Stimulated activated naive CD8-positive, alpha-beta T cell treated with anti-CD3 and anti-CD28 coated beads, Interleukin-15, amount 100 ng/mL, for 72 hours (primary cell): ENCODE measurements at regions not wholly inside any gene's neighbourhood (a gene's known extent, or its start where the extent isn't known, plus 50 kb on each side); places are given as distances from the start of the nearest gene placed in this dataset.
A peak's percentile ranks its signal among the peaks of the same experiment; 100 is the strongest.
"Not testable (repeated sequence)": the region's sequence is repeated elsewhere in the genome, so short reads cannot be mapped to it uniquely, and the experiment has no call there.

Experiments
- ATAC-seq: fragments of 150-1000 bp; cut with Tn5 transposase; 2 replicates; pipeline ENCODE4 v1.10.0; 2021; ENCODE audit warnings: mild to moderate bottlenecking, moderate library complexity
- DNase-seq, 2 donors: peaks; one replicate each; pipeline ENCODE4 v3.0.0; 2021 to 2022
- H3K27ac Mint-ChIP-seq, 2 donors: one replicate each; pipeline ENCODE4 v1.8.0; 2022; ENCODE audit warnings: mild to moderate bottlenecking in 2 of 2, mixed read lengths in 2 of 2, moderate library complexity in 2 of 2
- H3K27me3 Mint-ChIP-seq: one replicate; pipeline ENCODE4 v1.8.0; 2022; ENCODE audit warnings: mixed read lengths
- H3K4me1 Mint-ChIP-seq: one replicate; pipeline ENCODE4 v1.8.0; 2022; ENCODE audit warnings: mild to moderate bottlenecking, mixed read lengths
- H3K4me3 Mint-ChIP-seq, 2 donors: one replicate each; pipeline ENCODE4 v1.8.0; 2022; ENCODE audit warnings: mild to moderate bottlenecking in 2 of 2, mixed read lengths in 2 of 2, moderate library complexity in 1 of 2
- H3K9me3 Mint-ChIP-seq, 2 donors: one replicate each; pipeline ENCODE4 v1.8.0; 2022; ENCODE audit warnings: mixed read lengths in 2 of 2

- Mint-ChIP-seq H3K4me3 (no peak overlapping the region), H3K27ac (no peak overlapping the region)
- no peak for DNase-seq
Observed at GRCh38 chr2:194686569-194686968, 970.5 kb upstream of the SLC39A10 start.

DNA sequence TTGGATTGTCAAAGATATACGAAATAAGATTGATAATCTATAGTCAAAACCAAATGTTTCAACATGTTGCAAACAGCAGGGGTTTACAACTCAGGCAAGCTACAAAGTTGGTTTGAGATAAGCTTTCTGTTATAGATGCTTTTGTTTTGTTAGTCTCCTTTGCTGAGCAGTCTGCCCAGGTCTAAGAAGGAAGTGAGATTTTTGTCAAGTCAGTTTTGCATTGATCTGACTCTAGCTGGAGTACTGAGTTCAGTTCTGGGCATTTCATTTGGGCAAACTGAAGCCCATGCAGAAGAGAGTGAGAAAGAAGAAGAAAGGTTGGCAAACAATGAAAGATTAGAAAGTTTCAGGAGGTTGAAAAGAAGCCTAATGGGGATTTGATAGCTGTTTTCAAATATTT lies 983.0 kb upstream of the SLC39A10 start:
- ATAC-seq (no peak), DNase-seq (no peak)
- Mint-ChIP-seq H3K4me1 (no peaks in the 10 kb centered on the region), H3K4me3 (no peak overlapping the region), H3K9me3 (no peaks in the 10 kb centered on the region), H3K27me3 (no peaks in the 10 kb centered on the region), H3K27ac (no peak overlapping the region)

More at GRCh38 chr2:194686569-194686968, 970.5 kb upstream of the SLC39A10 start:
- no peaks in the 10 kb centered on the region for H3K9me3 Mint-ChIP-seq
- H3K4me1 Mint-ChIP-seq: no peaks in the 10 kb centered on the region
- no peak for ATAC-seq
- no peaks in the 10 kb centered on the region for H3K27me3 Mint-ChIP-seq

GRCh38 chr2:194672994-194673393 lies 984.0 kb upstream of the SLC39A10 start:
- ATAC-seq: no peak
- H3K4me3 Mint-ChIP-seq: no peak overlapping the region
- no peaks in the 10 kb centered on the region for H3K4me1 Mint-ChIP-seq
- no peaks in the 10 kb centered on the region for H3K9me3 Mint-ChIP-seq
- no peak overlapping the region for H3K27ac Mint-ChIP-seq
- no peak for DNase-seq
- H3K27me3 Mint-ChIP-seq: no peaks in the 10 kb centered on the region

DNA sequence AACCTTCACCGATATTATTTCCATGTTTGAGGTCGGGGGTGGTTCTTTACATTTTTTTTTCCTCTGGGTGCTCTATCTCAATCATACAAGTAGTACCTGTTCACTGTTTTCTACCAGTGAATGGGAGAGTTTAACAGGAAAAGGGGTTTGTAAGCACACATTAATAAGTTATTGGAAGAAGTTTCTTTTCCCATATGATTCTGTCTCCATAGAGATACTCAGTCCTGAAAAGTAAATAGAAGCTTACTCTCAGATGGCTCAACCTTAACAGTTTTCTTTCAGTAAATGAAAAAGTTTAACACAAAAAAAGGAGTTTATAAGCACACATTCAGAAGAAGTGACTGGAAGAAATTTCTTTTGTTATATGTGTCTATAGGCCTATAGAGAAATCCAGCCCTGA lies 995.6 kb upstream of the SLC39A10 start:
- Mint-ChIP-seq H3K27ac (no peak overlapping the region), H3K4me3 (no peak overlapping the region), H3K27me3 (no peaks in the 10 kb centered on the region), H3K4me1 (no peaks in the 10 kb centered on the region), H3K9me3 (no peaks in the 10 kb centered on the region)
- ATAC-seq (no peak), DNase-seq (no peak)

GRCh38 chr2:194639057-194639456 lies 1018.0 kb upstream of the SLC39A10 start:
- not testable (repeated sequence) for H3K4me3 Mint-ChIP-seq, ATAC-seq, H3K4me1 Mint-ChIP-seq, DNase-seq, H3K27me3 Mint-ChIP-seq, H3K27ac Mint-ChIP-seq
- H3K9me3 Mint-ChIP-seq: peaks cover 0 to 11% of the 10 kb centered on the region in 2 donors

- no peaks in the 10 kb centered on the region for H3K9me3 Mint-ChIP-seq
- DNase-seq: no peak
- H3K27me3 Mint-ChIP-seq: no peaks in the 10 kb centered on the region
- no peak overlapping the region for H3K4me3 Mint-ChIP-seq
- no peaks in the 10 kb centered on the region for H3K4me1 Mint-ChIP-seq
- ATAC-seq: no peak
- H3K27ac Mint-ChIP-seq: no peak overlapping the region
Observed at GRCh38 chr2:194621945-194622344, 1035.1 kb upstream of the SLC39A10 start.

- H3K27ac Mint-ChIP-seq: no peak overlapping the region
- H3K27me3 Mint-ChIP-seq: no peaks in the 10 kb centered on the region
Observed at GRCh38 chr2:194619366-194619765, 1037.7 kb upstream of the SLC39A10 start.

GRCh38 chr2:194618432-194618831 lies 1038.6 kb upstream of the SLC39A10 start:
- H3K9me3 Mint-ChIP-seq: no peaks in the 10 kb centered on the region
- no peaks in the 10 kb centered on the region for H3K4me1 Mint-ChIP-seq
- DNase-seq (no peak), ATAC-seq (no peak)
- H3K27ac Mint-ChIP-seq: no peak overlapping the region
- no peaks in the 10 kb centered on the region for H3K27me3 Mint-ChIP-seq
- H3K4me3 Mint-ChIP-seq: no peak overlapping the region

More at GRCh38 chr2:194619366-194619765, 1037.7 kb upstream of the SLC39A10 start:
- H3K4me3 Mint-ChIP-seq: no peak overlapping the region
- H3K4me1 Mint-ChIP-seq: no peaks in the 10 kb centered on the region
- no peaks in the 10 kb centered on the region for H3K9me3 Mint-ChIP-seq
- DNase-seq (no peak), ATAC-seq (no peak)

- DNase-seq (no peak), ATAC-seq (no peak)
- no peak overlapping the region for H3K4me3 Mint-ChIP-seq
- no peak overlapping the region for H3K27ac Mint-ChIP-seq
- H3K4me1 Mint-ChIP-seq: no peaks in the 10 kb centered on the region
- H3K27me3 Mint-ChIP-seq: no peaks in the 10 kb centered on the region
- H3K9me3 Mint-ChIP-seq: peaks cover 1 to 8% of the 10 kb centered on the region in 2 donors
Observed at GRCh38 chr2:194616334-194616733, 1040.7 kb upstream of the SLC39A10 start.

- Mint-ChIP-seq H3K27ac (no peak overlapping the region), H3K4me1 (no peaks in the 10 kb centered on the region), H3K9me3 (peaks cover 4 to 20% of the 10 kb centered on the region in 2 donors), H3K27me3 (no peaks in the 10 kb centered on the region), H3K4me3 (no peak overlapping the region)
- ATAC-seq (no peak), DNase-seq (no peak)
Observed at GRCh38 chr2:194610297-194610696, 1046.7 kb upstream of the SLC39A10 start.

DNA sequence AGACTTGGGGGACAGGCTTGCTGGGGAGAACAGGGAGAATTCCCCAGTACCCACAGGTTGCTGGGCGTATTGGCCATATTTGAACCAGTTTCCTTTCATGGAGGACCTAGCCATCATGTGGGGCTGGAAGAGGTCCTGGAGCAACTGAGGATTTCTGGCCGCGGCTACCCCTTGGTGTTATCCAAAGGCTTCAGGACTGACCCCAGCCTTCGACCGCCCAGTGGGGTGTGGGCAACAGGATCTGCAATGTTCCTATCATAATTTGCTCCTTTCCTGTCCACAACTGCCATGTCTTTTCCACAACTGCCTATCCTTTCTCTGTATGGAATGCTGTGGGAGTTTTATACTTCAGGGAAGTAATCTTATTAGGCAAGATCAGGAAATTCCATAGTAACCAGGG lies 1053.6 kb upstream of the SLC39A10 start:
- no peaks in the 10 kb centered on the region for H3K4me1 Mint-ChIP-seq
- H3K27ac Mint-ChIP-seq: no peak overlapping the region
- DNase-seq (no peak), ATAC-seq (no peak)
- no peaks in the 10 kb centered on the region for H3K27me3 Mint-ChIP-seq
- H3K4me3 Mint-ChIP-seq: no peak overlapping the region
- peaks cover 8 to 28% of the 10 kb centered on the region in 2 donors for H3K9me3 Mint-ChIP-seq

DNA sequence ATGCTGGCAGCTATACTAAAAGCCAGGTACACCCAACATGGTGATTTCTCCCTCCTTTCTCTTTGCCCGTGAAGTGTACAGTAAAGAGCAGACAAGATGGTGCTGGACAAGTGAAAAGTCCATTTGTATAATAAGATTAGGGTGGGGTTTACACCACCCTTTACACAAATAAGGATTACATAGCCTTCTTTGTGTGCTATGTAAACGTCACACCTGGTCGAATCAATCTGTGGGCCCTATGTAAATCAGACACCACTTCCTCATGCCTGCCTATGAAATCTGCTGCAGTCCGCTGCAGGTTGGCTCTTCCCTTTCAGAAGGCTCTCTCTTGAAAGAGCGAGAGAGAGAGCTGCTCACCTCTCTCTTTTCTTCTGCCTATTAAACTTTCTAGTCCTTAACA lies 1054.3 kb upstream of the SLC39A10 start:
- no peaks in the 10 kb centered on the region for H3K27me3 Mint-ChIP-seq
- no peaks in the 10 kb centered on the region for H3K4me1 Mint-ChIP-seq
- ATAC-seq: no peak
- H3K27ac Mint-ChIP-seq: no peak overlapping the region
- peaks cover 8 to 28% of the 10 kb centered on the region in 2 donors for H3K9me3 Mint-ChIP-seq
- no peak for DNase-seq
- no peak overlapping the region for H3K4me3 Mint-ChIP-seq

GRCh38 chr2:194591192-194591591 lies 1065.8 kb upstream of the SLC39A10 start:
- H3K4me1 Mint-ChIP-seq: no peaks in the 10 kb centered on the region
- no peak for ATAC-seq
- H3K9me3 Mint-ChIP-seq: no peaks in the 10 kb centered on the region
- H3K27ac Mint-ChIP-seq: no peak overlapping the region
- DNase-seq: no peak
- H3K27me3 Mint-ChIP-seq: no peaks in the 10 kb centered on the region
- no peak overlapping the region for H3K4me3 Mint-ChIP-seq

DNA sequence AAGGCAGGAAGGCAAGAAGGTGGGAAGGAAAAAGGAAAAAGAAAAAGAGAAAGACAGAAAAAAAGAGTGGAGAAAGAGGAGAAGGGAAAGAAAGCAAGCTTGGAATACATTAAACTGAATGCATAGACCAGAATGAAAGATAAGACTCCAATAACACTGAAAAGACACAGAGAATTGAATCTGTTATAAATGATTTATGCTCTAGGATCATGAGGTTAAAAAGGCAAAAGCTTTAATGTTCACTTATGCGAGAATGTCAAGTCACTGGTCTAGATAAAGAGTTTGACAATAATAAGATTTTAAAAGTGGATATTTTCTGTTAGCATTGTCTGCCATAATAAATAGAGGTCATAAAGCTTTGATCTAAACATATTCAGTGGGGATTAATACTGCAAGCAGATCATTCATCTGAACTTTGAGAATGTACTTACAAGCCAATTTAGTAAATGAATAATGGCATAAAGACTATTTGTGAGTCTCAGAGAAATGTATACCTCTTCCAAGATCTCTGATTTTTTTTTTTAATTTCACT lies 1069.2 kb upstream of the SLC39A10 start:
- H3K4me1 Mint-ChIP-seq: no peaks in the 10 kb centered on the region
- ATAC-seq: no peak

GRCh38 chr2:194567661-194568017 lies 1089.4 kb upstream of the SLC39A10 start:
- H3K27ac Mint-ChIP-seq: no peak overlapping the region
- no peaks in the 10 kb centered on the region for H3K9me3 Mint-ChIP-seq
- H3K4me1 Mint-ChIP-seq: no peaks in the 10 kb centered on the region
- H3K4me3 Mint-ChIP-seq: no peak overlapping the region
- H3K27me3 Mint-ChIP-seq: no peaks in the 10 kb centered on the region
- DNase-seq: no peak
- ATAC-seq: no peak

More for the DNA sequence above, 1069.2 kb upstream of the SLC39A10 start:
- Mint-ChIP-seq H3K27ac (no peak overlapping the region), H3K4me3 (no peak overlapping the region), H3K9me3 (no peaks in the 10 kb centered on the region), H3K27me3 (no peaks in the 10 kb centered on the region)
- no peak for DNase-seq

DNA sequence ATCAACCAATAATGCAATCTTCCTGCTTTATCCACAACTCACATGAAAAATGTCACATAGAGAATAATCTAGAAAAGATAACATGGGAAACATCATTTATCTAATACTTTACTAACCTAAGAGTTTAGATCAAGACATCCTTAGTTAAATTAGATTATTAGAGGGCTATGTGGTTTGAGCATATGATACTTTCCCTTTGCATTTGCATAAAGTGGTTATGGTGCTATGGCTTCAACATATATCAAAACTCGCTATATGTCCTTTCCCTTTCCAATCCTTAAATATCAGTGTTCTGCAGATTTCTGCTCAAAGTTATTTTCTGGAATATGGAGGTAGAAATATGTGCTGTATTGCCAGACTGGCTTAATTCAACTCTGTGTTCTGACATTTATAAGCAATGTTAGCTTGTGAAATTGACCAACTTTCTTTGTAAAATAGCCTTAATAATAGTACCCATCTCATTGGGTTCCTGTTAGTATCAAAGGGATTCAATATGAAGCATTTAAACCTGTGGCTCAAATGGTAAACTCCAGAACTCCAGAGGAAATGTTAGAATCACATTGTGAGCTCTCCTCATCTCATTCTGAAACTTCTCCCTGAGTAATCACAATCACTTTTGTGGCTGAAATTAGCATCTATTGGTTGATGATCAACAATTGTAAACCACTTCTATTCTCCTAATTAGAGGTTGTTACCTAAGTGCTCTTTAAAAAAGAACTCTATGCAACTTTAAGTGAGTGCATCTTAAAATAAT lies 1089.9 kb upstream of the SLC39A10 start:
- Mint-ChIP-seq H3K4me1 (no peaks in the 10 kb centered on the region), H3K27me3 (no peaks in the 10 kb centered on the region), H3K27ac (no peak overlapping the region), H3K9me3 (no peaks in the 10 kb centered on the region), H3K4me3 (no peak overlapping the region)
- ATAC-seq (peak; percentile 53), DNase-seq (no peak)

- Mint-ChIP-seq H3K4me3 (no peak overlapping the region), H3K27ac (no peak overlapping the region), H3K9me3 (no peaks in the 10 kb centered on the region), H3K27me3 (no peaks in the 10 kb centered on the region), H3K4me1 (no peaks in the 10 kb centered on the region)
- ATAC-seq: no peak
- no peak for DNase-seq
Observed at GRCh38 chr2:194564422-194564821, 1092.6 kb upstream of the SLC39A10 start.
